Spinal cord (tissue), 9 donors: ENCODE measurements at regions not wholly inside any gene's neighbourhood (a gene's known extent, or its start where the extent isn't known, plus 50 kb on each side); places are given as distances from the start of the nearest gene placed in this dataset.

ENCODE experiments used
- DNase-seq, 6 donors: peaks; one replicate each; pipeline versions ENCODE4 v3.0.0 to v3.0.0-alpha.2; 2013 to 2015; ENCODE audit warnings: low spot score in 6 of 6, low read depth in 4 of 6
- H3K27ac ChIP-seq: one replicate; pipeline ENCODE4 v1.5.1; 2013; ENCODE audit warnings: low read depth, low read length, control low read depth
- H3K27me3 ChIP-seq: one replicate; pipeline ENCODE4 v1.6.1; 2013; ENCODE audit warnings: low read length; ENCODE audit not compliant: control insufficient read depth, insufficient read depth
- H3K36me3 ChIP-seq: one replicate; pipeline ENCODE4 v1.6.1; 2013; ENCODE audit warnings: low read length; ENCODE audit not compliant: control insufficient read depth, insufficient read depth
- H3K4me1 ChIP-seq: one replicate; pipeline ENCODE4 v1.6.1; 2013; ENCODE audit warnings: low read length; ENCODE audit not compliant: control insufficient read depth, insufficient read depth
- H3K4me3 ChIP-seq: one replicate; pipeline ENCODE4 v1.5.1; 2013; ENCODE audit warnings: low read depth, low read length, control low read depth
- H3K9me3 ChIP-seq: one replicate; pipeline ENCODE4 v1.6.1; 2013; ENCODE audit warnings: low read length; ENCODE audit not compliant: control insufficient read depth, insufficient read depth
- WGBS: methylation state at CpG from one replicate; pipeline ENCODE4 v1.1.5; 2013; ENCODE audit warnings: missing lambda C conversion rate; ENCODE audit not compliant: insufficient coverage; 5-methylcytosine and 5-hydroxymethylcytosine counted together
- donor health status: healthy.

DNA sequence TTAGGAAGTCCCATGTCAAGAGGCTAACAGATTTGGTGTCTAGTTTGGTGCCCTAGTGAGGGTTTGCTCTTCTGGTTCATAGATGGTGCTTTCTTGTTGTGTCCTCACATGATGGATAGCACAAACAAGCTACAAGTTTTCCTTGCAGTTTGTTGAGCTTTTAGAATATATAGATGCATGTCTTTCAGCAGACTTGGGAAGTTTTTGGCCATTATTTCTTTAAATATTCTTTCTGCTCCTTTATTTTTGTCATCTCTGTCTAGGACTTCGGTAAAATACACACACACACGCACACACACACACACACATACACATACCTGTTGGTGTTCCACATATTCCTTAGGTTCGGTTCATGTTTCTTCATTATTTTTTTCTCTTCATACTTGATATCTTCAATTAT, 81.5 kb upstream of the TEX51 start:
- Histone ChIP-seq H3K36me3 (no peaks in the 10 kb centered on the region), H3K9me3 (no peaks in the 10 kb centered on the region), H3K4me1 (no peaks in the 10 kb centered on the region), H3K27ac (no peak overlapping the region), H3K4me3 (no peak overlapping the region), H3K27me3 (no peaks in the 10 kb centered on the region)
- DNase-seq, result no peak
- WGBS, result 81% methylated on average over 3 of the region's 3 CpGs

DNA sequence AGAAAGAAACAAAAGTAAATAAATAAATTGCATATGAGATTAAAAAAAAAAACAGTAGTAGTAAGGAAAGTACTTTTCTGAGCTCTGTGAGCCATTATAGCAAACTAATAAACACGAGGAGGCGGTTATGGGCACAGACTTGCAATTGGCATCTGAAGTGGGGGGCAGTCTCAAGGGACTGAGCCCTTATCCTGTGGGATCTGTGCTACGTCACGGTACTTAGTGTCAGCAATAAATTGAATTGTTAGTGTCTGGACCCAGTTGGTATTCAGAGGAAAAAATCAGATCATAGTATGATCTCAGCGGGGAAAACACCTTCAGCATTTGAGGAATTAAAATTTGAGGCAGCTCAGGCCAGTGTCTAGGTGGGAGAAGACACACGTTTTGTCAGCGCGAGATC, 76.6 kb upstream of the TEX51 start:
- H3K27ac ChIP-seq, result no peak overlapping the region
- H3K4me1 ChIP-seq, result no peaks in the 10 kb centered on the region

DNA sequence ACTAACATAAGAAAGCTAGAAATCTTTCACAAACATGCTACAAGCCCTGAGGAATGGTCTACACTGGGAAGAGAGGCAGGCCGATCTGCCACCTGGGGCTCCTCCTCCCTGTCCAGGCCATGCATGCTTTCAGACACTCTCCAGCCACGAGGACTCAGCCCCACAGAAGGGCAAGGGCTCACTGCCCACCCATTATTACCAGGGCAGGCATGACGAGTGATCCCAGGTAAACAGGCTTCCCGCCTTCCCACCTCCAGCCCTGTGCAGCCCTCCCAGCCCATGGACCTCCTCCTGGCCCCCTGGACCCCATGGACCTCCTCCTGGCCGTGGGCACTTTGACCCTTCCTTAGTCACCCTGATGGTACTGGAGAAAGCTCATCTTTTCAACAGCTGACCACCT, 75.8 kb upstream of the TEX51 start:
- Histone ChIP-seq H3K4me3 (no peak overlapping the region), H3K27ac (no peak overlapping the region), H3K9me3 (no peaks in the 10 kb centered on the region), H3K27me3 (no peaks in the 10 kb centered on the region), H3K4me1 (peaks cover 5% of the 10 kb centered on the region), H3K36me3 (no peaks in the 10 kb centered on the region)
- no peak for DNase-seq
- 72% methylated on average over 5 of the region's 5 CpGs for WGBS

More for the DNA sequence above, 76.6 kb upstream of the TEX51 start:
- Histone ChIP-seq H3K36me3 (no peaks in the 10 kb centered on the region), H3K9me3 (no peaks in the 10 kb centered on the region), H3K4me3 (no peak overlapping the region), H3K27me3 (no peaks in the 10 kb centered on the region)
- no peak for DNase-seq
- WGBS, result 56% methylated on average over 4 of the region's 8 CpGs

DNA sequence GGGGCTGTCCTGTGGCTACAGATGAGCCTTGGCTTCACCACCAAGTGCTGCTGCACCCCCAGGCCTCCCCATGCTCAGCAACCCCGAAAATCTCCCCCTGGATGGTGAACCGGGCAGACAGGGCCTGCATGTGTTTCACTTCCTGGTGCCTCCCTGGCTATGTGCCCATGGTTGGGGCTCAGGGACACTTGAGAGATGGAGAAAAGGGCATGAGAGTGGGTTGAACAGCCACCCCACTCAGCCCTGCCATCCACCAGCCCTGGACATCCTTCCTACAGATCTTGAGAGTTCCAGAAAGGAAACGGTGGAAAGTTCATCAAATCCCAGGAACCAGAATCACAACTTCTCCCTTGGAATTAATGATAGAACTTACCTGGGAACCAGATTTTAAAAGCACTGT, 74.7 kb upstream of the TEX51 start:
- Histone ChIP-seq H3K27me3 (no peaks in the 10 kb centered on the region), H3K4me1 (peaks cover 5% of the 10 kb centered on the region), H3K9me3 (no peaks in the 10 kb centered on the region), H3K4me3 (no peak overlapping the region), H3K36me3 (no peaks in the 10 kb centered on the region), H3K27ac (no peak overlapping the region)
- 92% methylated on average over 2 of the region's 3 CpGs for WGBS
- DNase-seq, result no peak

DNA sequence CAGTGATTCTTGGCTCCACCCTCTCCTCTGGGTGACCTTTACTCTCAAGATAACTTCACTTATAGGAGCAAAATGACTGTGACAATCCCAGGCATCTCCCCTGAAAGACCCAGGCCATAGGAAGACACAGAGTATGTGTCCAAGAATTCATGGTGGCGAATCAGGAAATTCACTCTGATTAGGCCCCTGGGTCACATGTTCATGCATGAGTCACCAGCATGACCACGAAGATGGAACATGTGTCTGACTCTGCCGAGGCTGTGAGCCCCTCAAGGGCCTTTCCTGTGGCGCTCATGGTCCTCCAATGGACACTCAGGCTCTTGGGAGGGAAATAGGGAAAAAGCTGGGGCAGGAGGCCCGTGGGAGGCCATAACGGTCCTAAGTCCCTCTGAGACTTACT, 74.0 kb upstream of the TEX51 start:
- Histone ChIP-seq H3K4me1 (peaks cover 8% of the 10 kb centered on the region), H3K36me3 (no peaks in the 10 kb centered on the region), H3K27ac (no peak overlapping the region), H3K9me3 (no peaks in the 10 kb centered on the region), H3K27me3 (no peaks in the 10 kb centered on the region), H3K4me3 (no peak overlapping the region)
- WGBS, result 82% methylated on average over 6 of the region's 6 CpGs
- no peak for DNase-seq

DNA sequence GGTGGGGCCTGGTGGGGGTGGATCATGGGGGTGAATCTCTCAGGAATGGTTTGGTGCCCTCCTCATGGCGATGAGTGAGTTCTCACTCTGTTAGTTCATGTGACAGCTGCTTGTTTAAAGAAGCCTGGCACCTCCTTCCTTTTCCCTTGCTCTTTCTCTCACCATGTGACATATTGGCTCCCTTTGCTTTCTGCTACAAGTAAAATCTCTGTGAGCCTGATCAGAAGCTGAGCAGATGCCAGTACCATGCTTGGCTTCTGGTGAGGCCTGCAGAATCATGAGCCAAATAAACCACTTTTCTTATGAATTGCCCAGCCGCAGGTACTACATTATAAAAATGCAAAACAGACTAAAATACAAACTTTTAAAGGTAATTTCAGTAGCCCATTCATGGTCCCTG, 73.4 kb upstream of the TEX51 start:
- no peaks in the 10 kb centered on the region for H3K27me3 ChIP-seq
- H3K27ac ChIP-seq, result no peak overlapping the region
- WGBS, result 60% methylated on average over 1 of the region's 2 CpGs
- peaks cover 8% of the 10 kb centered on the region for H3K4me1 ChIP-seq
- no peaks in the 10 kb centered on the region for H3K9me3 ChIP-seq
- DNase-seq, result peak in 2 of 6 donors; percentile 22 to 91
- no peaks in the 10 kb centered on the region for H3K36me3 ChIP-seq
- H3K4me3 ChIP-seq, result no peak overlapping the region

DNA sequence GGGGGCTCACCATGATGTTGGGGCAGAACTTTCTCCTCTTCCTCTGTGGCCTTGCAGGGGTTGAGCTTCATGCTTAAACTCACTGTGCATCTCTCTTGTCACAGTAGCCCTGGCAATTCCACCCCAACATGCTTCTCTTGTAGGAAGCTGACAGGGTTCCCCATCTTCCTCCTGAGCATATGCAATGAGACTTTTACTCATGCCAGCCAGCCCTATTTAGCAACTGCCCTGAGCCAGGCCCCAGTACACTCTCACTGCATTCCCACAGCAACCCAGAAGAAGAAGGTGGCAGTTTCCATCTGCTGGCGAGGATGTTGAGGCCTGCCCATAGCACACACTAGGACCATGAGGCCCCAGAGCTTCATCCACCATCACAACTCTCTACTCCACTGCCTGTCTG, 72.2 kb upstream of the TEX51 start:
- no peak overlapping the region for H3K4me3 ChIP-seq
- no peaks in the 10 kb centered on the region for H3K27me3 ChIP-seq
- H3K4me1 ChIP-seq, result peaks cover 8% of the 10 kb centered on the region
- 100% methylated on average over 1 of the region's 1 CpG for WGBS
- H3K27ac ChIP-seq, result no peak overlapping the region
- H3K36me3 ChIP-seq, result no peaks in the 10 kb centered on the region
- H3K9me3 ChIP-seq, result no peaks in the 10 kb centered on the region
- no peak for DNase-seq

DNA sequence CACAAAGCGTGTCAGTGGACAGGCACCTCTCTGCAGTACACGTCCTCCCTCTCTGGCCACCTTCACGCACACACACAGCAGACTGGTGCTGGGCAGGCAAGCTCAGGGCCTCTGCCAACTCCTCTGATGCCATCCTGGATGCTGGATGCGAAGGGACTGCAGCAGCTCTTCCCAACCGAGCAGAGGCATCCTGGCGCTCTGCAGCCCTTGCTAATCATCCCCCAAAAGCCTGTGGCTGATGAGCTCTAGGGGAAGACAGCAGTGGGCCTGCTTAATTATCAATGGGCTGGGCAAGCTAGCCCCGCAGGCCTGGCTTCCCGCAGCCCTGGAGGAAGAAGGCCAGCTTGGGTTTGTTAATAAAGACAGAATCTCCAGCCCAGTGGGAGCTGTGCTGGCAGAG, 71.3 kb upstream of the TEX51 start:
- WGBS, result 47% methylated on average over 8 of the region's 8 CpGs
- DNase-seq, result peak in 2 of 6 donors; percentile 43 to 47
- H3K4me1 ChIP-seq, result peaks cover 8% of the 10 kb centered on the region
- H3K27ac ChIP-seq, result no peak overlapping the region
- H3K9me3 ChIP-seq, result no peaks in the 10 kb centered on the region
- no peaks in the 10 kb centered on the region for H3K27me3 ChIP-seq
- no peaks in the 10 kb centered on the region for H3K36me3 ChIP-seq
- no peak overlapping the region for H3K4me3 ChIP-seq

DNA sequence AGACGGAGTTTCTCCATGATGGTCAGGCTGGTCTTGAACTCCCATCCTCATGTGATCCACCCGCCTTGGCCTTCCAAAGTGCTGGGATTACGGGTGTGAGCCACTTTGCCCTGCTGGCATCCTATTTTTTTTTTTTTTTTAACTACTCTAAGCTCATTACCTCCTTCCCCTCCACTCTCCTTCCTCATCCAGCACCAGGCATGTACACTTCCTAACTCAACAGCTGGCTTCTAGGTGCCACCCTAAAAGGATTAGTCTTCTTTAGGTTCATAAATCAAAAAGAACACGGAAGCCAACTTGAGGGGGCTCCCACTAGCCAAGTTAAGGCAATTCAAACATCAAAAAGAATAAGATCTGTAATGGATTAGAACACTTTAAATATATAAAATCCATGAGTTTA, 70.6 kb upstream of the TEX51 start:
- 88% methylated on average over 3 of the region's 4 CpGs for WGBS
- H3K9me3 ChIP-seq, result no peaks in the 10 kb centered on the region
- no peak overlapping the region for H3K4me3 ChIP-seq
- H3K27ac ChIP-seq, result no peak overlapping the region
- no peaks in the 10 kb centered on the region for H3K36me3 ChIP-seq
- H3K27me3 ChIP-seq, result no peaks in the 10 kb centered on the region
- no peak for DNase-seq
- H3K4me1 ChIP-seq, result peaks cover 8% of the 10 kb centered on the region

DNA sequence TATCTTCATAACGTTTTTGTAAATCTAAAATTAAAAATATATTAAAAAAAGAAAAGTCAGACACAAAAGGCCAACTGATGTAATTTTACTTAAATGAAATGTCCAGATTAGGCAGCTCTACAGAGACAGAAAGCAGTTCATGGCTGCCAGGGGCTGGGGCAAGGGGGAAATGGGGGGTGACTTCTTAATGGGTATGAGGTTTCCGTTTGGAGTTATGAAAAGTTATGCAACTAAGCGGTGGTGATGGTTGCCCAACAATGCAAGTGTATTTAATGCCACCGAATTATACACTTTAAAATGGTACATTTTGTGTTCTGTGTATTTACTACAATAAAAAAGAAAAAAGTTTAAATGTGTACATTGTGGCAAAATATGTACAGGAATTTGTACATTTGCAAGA, 70.2 kb upstream of the TEX51 start:
- no peak for DNase-seq
- H3K27ac ChIP-seq, result no peak overlapping the region
- peaks cover 8% of the 10 kb centered on the region for H3K4me1 ChIP-seq
- no peaks in the 10 kb centered on the region for H3K9me3 ChIP-seq
- WGBS, result 60% methylated on average over 1 of the region's 4 CpGs
- H3K27me3 ChIP-seq, result no peaks in the 10 kb centered on the region
- H3K36me3 ChIP-seq, result no peaks in the 10 kb centered on the region
- no peak overlapping the region for H3K4me3 ChIP-seq
